Parathyroid adenoma (tissue), 2 donors: ENCODE measurements at regions not wholly inside any gene's neighbourhood (a gene's known extent, or its start where the extent isn't known, plus 50 kb on each side); places are given as distances from the start of the nearest gene placed in this dataset.
"Not testable (repeated sequence)": the region's sequence is repeated elsewhere in the genome, so short reads cannot be mapped to it uniquely, and the experiment has no call there.

Experiments
- H2AFZ ChIP-seq: fragments of 300-600 bp; sonication (generic); one replicate; pipeline ENCODE4 v1.7.0; 2017; ENCODE audit warnings: antibody characterized with exemption, mild to moderate bottlenecking
- H3K27ac ChIP-seq: fragments of 300-600 bp; sonication (generic); one replicate; pipeline ENCODE4 v1.7.0; 2017
- H3K27me3 ChIP-seq: fragments of 300-600 bp; sonication (generic); one replicate; pipeline ENCODE4 v1.7.0; 2017; ENCODE audit warnings: low read length; ENCODE audit not compliant: control insufficient read depth, insufficient read depth
- H3K36me3 ChIP-seq: fragments of 300-600 bp; sonication (generic); one replicate; pipeline ENCODE4 v1.7.0; 2017; ENCODE audit warnings: low read length; ENCODE audit not compliant: control insufficient read depth, insufficient read depth
- H3K4me1 ChIP-seq: fragments of 300-600 bp; sonication (generic); one replicate; pipeline ENCODE4 v1.7.0; 2017; ENCODE audit warnings: control low read depth
- H3K4me2 ChIP-seq: fragments of 300-600 bp; sonication (generic); one replicate; pipeline ENCODE4 v1.7.0; 2017; ENCODE audit warnings: low read length
- H3K4me3 ChIP-seq: fragments of 300-600 bp; sonication (generic); one replicate; pipeline ENCODE4 v1.7.0; 2017; ENCODE audit warnings: low read depth, low read length
- H3K79me2 ChIP-seq: fragments of 300-600 bp; sonication (generic); one replicate; pipeline ENCODE4 v1.7.0; 2017; ENCODE audit warnings: control low read depth
- H3K9ac ChIP-seq: fragments of 300-600 bp; sonication (generic); one replicate; pipeline ENCODE4 v1.7.0; 2017; ENCODE audit warnings: mild to moderate bottlenecking
- H3K9me3 ChIP-seq: fragments of 300-600 bp; sonication (generic); one replicate; pipeline ENCODE4 v1.7.0; 2017; ENCODE audit warnings: low read length; ENCODE audit not compliant: control insufficient read depth
- TF ChIP-seq, protein P1 (sequence below): fragments of 300-600 bp; sonication (generic); IDR thresholded peaks from one replicate; pipeline ENCODE4 v1.7.0; 2017; ENCODE audit warnings: antibody characterized with exemption, mild to moderate bottlenecking
- donor health status: primary hyperparathyroidism.

DNA sequence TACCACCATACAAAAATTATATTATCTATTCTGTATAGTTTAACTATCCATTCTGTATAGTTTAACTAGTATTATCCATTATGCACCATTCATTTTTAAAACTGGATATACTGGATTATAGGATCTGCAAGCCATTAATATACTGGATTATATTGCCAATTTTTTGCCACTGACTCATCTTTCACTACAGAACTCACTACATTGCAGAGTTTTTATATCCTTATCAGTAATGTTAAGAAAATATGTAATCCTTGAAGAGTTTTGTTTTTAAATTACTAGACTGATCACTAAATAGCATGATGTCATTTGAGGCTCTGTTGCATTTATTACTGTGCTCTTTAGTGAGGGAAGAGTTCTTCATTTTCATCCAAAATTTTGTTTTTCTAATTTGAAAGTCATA lies 109.8 kb upstream of the SNX2 start:
- no peaks in the 10 kb centered on the region for H3K9me3 ChIP-seq
- no peaks in the 10 kb centered on the region for H3K36me3 ChIP-seq
- H2AFZ ChIP-seq: no peak overlapping the region
- TF ChIP-seq, protein P1, sequence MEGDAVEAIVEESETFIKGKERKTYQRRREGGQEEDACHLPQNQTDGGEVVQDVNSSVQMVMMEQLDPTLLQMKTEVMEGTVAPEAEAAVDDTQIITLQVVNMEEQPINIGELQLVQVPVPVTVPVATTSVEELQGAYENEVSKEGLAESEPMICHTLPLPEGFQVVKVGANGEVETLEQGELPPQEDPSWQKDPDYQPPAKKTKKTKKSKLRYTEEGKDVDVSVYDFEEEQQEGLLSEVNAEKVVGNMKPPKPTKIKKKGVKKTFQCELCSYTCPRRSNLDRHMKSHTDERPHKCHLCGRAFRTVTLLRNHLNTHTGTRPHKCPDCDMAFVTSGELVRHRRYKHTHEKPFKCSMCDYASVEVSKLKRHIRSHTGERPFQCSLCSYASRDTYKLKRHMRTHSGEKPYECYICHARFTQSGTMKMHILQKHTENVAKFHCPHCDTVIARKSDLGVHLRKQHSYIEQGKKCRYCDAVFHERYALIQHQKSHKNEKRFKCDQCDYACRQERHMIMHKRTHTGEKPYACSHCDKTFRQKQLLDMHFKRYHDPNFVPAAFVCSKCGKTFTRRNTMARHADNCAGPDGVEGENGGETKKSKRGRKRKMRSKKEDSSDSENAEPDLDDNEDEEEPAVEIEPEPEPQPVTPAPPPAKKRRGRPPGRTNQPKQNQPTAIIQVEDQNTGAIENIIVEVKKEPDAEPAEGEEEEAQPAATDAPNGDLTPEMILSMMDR: no peak
- no peak overlapping the region for H3K27ac ChIP-seq
- H3K4me2 ChIP-seq: no peak overlapping the region
- H3K27me3 ChIP-seq: no peaks in the 10 kb centered on the region
- no peaks in the 10 kb centered on the region for H3K4me1 ChIP-seq
- no peak overlapping the region for H3K4me3 ChIP-seq
- H3K9ac ChIP-seq: no peak overlapping the region
- H3K79me2 ChIP-seq: no peaks in the 10 kb centered on the region

DNA sequence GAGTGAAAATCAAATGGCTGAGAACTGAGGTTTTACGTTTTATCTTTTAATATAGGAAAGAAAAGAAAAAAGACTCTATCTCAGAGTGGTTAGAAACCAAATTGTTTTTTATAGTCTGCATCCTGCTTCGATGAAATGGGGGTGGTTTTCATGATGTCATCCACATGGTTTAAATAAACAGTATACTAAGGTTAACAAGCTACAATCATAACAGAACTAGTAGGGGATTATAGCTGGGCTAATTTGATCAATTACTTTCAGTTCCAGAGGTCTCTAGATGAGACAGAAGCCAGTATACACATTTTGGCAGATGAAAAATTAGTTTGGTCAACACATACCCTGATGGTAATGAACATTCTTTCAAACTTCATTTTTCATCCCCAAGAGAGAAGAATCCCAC lies 106.3 kb upstream of the SNX2 start:
- H3K4me2 ChIP-seq: no peak overlapping the region
- TF ChIP-seq, protein P1: no peak
- no peaks in the 10 kb centered on the region for H3K27me3 ChIP-seq
- H3K9ac ChIP-seq: no peak overlapping the region
- no peak overlapping the region for H2AFZ ChIP-seq
- no peaks in the 10 kb centered on the region for H3K4me1 ChIP-seq
- H3K79me2 ChIP-seq: no peaks in the 10 kb centered on the region
- H3K9me3 ChIP-seq: no peaks in the 10 kb centered on the region
- H3K36me3 ChIP-seq: no peaks in the 10 kb centered on the region
- no peak overlapping the region for H3K27ac ChIP-seq
- no peak overlapping the region for H3K4me3 ChIP-seq

- not testable (repeated sequence) for H3K4me3 ChIP-seq, H3K9ac ChIP-seq, H2AFZ ChIP-seq, H3K4me2 ChIP-seq, H3K36me3 ChIP-seq, H3K79me2 ChIP-seq, H3K27me3 ChIP-seq, H3K27ac ChIP-seq, H3K4me1 ChIP-seq, H3K9me3 ChIP-seq
Observed at GRCh38 chr5:122669709-122670108, 105.2 kb upstream of the SNX2 start.

DNA sequence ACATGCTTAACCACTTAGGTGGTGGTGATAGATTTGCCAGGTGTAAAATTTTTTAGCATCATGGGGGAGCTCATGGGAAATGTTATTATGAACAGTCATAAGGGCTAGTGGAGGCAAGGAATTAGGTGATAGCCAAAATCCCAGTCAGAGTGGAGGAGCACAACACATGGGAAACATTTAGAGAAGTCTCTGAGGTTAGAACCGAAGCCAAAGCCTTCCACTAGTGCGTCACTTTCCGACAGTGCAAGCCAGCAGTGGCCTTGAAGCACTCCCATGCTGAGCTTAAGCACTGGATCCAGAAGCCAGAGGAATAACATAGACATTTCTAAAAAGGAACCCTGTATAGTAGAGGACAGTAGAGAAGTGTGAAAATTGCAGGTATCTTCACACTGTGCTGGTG lies 101.5 kb upstream of the SNX2 start:
- TF ChIP-seq, protein P1: no peak
- no peaks in the 10 kb centered on the region for H3K9me3 ChIP-seq
- no peak overlapping the region for H2AFZ ChIP-seq
- no peak overlapping the region for H3K4me2 ChIP-seq
- H3K27ac ChIP-seq: no peak overlapping the region
- H3K4me1 ChIP-seq: no peaks in the 10 kb centered on the region
- no peak overlapping the region for H3K9ac ChIP-seq
- no peaks in the 10 kb centered on the region for H3K36me3 ChIP-seq
- no peaks in the 10 kb centered on the region for H3K79me2 ChIP-seq
- H3K27me3 ChIP-seq: no peaks in the 10 kb centered on the region
- no peak overlapping the region for H3K4me3 ChIP-seq

- Histone ChIP-seq H3K4me3 (no peak overlapping the region), H3K9ac (no peak overlapping the region), H3K27ac (no peak overlapping the region), H3K9me3 (no peaks in the 10 kb centered on the region), H3K4me2 (no peak overlapping the region), H3K79me2 (no peaks in the 10 kb centered on the region), H2AFZ (no peak overlapping the region), H3K4me1 (no peaks in the 10 kb centered on the region), H3K27me3 (no peaks in the 10 kb centered on the region), H3K36me3 (no peaks in the 10 kb centered on the region)
- TF ChIP-seq, protein P1: no peak
Observed at GRCh38 chr5:122674385-122674784, 100.5 kb upstream of the SNX2 start.
